Activated CD4-positive, alpha-beta T cell treated with anti-CD3 and anti-CD28 coated beads, Interleukin-2, amount 50 U/mL, for 1 hour (primary cell): ENCODE measurements at regions not wholly inside any gene's neighbourhood (a gene's known extent, or its start where the extent isn't known, plus 50 kb on each side); places are given as distances from the start of the nearest gene placed in this dataset.
"Not testable (repeated sequence)": the region's sequence is repeated elsewhere in the genome, so short reads cannot be mapped to it uniquely, and the experiment has no call there.

Source experiments
- DNase-seq: peaks from one replicate; pipeline ENCODE4 v3.0.0-alpha.2; 2020

- DNase-seq, result no peak
Observed at GRCh38 chr4:66351761-66352160, 681.5 kb upstream of the EPHA5 start.

- DNase-seq, result no peak
Observed at GRCh38 chr4:66340286-66340893, 670.1 kb upstream of the EPHA5 start.

GRCh38 chr4:66339007-66339406 lies 668.7 kb upstream of the EPHA5 start:
- no peak for DNase-seq

GRCh38 chr4:66331761-66332160 lies 661.5 kb upstream of the EPHA5 start:
- no peak for DNase-seq

GRCh38 chr4:66330125-66330524 lies 659.8 kb upstream of the EPHA5 start:
- DNase-seq, result no peak

GRCh38 chr4:66328803-66329574 lies 658.7 kb upstream of the EPHA5 start:
- no peak for DNase-seq

- no peak for DNase-seq
Observed at GRCh38 chr4:66307641-66308438, 637.6 kb upstream of the EPHA5 start.

- DNase-seq, result no peak
Observed at GRCh38 chr4:66300336-66300934, 630.1 kb upstream of the EPHA5 start.

- no peak for DNase-seq
Observed at GRCh38 chr4:66298569-66298968, 628.3 kb upstream of the EPHA5 start.

GRCh38 chr4:66297703-66298102 lies 627.4 kb upstream of the EPHA5 start:
- no peak for DNase-seq

- no peak for DNase-seq
Observed at GRCh38 chr4:66294638-66295037, 624.3 kb upstream of the EPHA5 start.

GRCh38 chr4:66284991-66285451 lies 614.7 kb upstream of the EPHA5 start:
- no peak for DNase-seq

- DNase-seq, result no peak
Observed at GRCh38 chr4:66279084-66279483, 608.8 kb upstream of the EPHA5 start.

GRCh38 chr4:66275411-66276038 lies 605.2 kb upstream of the EPHA5 start:
- no peak for DNase-seq

GRCh38 chr4:66273110-66273509 lies 602.8 kb upstream of the EPHA5 start:
- DNase-seq, result no peak

- not testable (repeated sequence) for DNase-seq
Observed at GRCh38 chr4:66270356-66270755, 600.1 kb upstream of the EPHA5 start.

GRCh38 chr4:66266554-66266953 lies 596.3 kb upstream of the EPHA5 start:
- DNase-seq, result not testable (repeated sequence)

- no peak for DNase-seq
Observed at GRCh38 chr4:66266035-66266434, 595.7 kb upstream of the EPHA5 start.

- no peak for DNase-seq
Observed at GRCh38 chr4:66252291-66252690, 582.0 kb upstream of the EPHA5 start.

- DNase-seq, result no peak
Observed at GRCh38 chr4:66246643-66247042, 576.4 kb upstream of the EPHA5 start.

- DNase-seq, result no peak
Observed at GRCh38 chr4:66235876-66236275, 565.6 kb upstream of the EPHA5 start.

GRCh38 chr4:66229885-66230284 lies 559.6 kb upstream of the EPHA5 start:
- no peak for DNase-seq

GRCh38 chr4:66225539-66225938 lies 555.2 kb upstream of the EPHA5 start:
- DNase-seq, result no peak
